Brain microvascular endothelial cell (primary cell): ENCODE measurements at regions not wholly inside any gene's neighbourhood (a gene's known extent, or its start where the extent isn't known, plus 50 kb on each side); places are given as distances from the start of the nearest gene placed in this dataset.

Experiments
- DNase-seq: peaks from one replicate; pipeline ENCODE4 v3.0.0-alpha.2; 2020
- H3K27ac ChIP-seq: fragments of 250-450 bp; sonication (Bioruptor Pico); 2 replicates; pipeline ENCODE4 v1.5.1; 2020; ENCODE audit warnings: mild to moderate bottlenecking, moderate library complexity
- H3K27me3 ChIP-seq: fragments of 250-450 bp; sonication (Bioruptor Pico); replicated peaks from 2 replicates; pipeline ENCODE4 v1.5.1; 2020; ENCODE audit warnings: mild to moderate bottlenecking
- H3K36me3 ChIP-seq: fragments of 250-450 bp; sonication (Bioruptor Pico); replicated peaks from 2 replicates; pipeline ENCODE4 v1.5.1; 2020; ENCODE audit warnings: mild to moderate bottlenecking
- H3K4me3 ChIP-seq: 2 replicates; pipeline ENCODE4 v1.5.1; 2011; ENCODE audit warnings: low read depth, mild to moderate bottlenecking, control low read depth, low read length, moderate library complexity
- CTCF ChIP-seq: IDR thresholded peaks from 2 replicates; pipeline ENCODE4 v1.5.1; 2011; ENCODE audit warnings: low read depth, mild to moderate bottlenecking, moderate library complexity, low read length, control low read depth, inconsistent platforms; ENCODE audit errors: missing control alignments
- in situ Hi-C: cut with HindIII; loops from 2 replicates; pipeline ENCODE4 v1.10.0; 2017; ENCODE audit warnings: low sequenced_read_pairs, low pct_ligation_motif_present

GRCh38 chr2:10981941-10982431 lies 70.3 kb downstream of the KCNF1 start:
- no peak for DNase-seq
- Histone ChIP-seq H3K27me3 (no peaks in the 10 kb centered on the region), H3K36me3 (no peaks in the 10 kb centered on the region), H3K4me3 (no peak overlapping the region), H3K27ac (no peak overlapping the region)
- no peak for TF ChIP-seq CTCF
- in situ Hi-C loops = no loop called here

DNA sequence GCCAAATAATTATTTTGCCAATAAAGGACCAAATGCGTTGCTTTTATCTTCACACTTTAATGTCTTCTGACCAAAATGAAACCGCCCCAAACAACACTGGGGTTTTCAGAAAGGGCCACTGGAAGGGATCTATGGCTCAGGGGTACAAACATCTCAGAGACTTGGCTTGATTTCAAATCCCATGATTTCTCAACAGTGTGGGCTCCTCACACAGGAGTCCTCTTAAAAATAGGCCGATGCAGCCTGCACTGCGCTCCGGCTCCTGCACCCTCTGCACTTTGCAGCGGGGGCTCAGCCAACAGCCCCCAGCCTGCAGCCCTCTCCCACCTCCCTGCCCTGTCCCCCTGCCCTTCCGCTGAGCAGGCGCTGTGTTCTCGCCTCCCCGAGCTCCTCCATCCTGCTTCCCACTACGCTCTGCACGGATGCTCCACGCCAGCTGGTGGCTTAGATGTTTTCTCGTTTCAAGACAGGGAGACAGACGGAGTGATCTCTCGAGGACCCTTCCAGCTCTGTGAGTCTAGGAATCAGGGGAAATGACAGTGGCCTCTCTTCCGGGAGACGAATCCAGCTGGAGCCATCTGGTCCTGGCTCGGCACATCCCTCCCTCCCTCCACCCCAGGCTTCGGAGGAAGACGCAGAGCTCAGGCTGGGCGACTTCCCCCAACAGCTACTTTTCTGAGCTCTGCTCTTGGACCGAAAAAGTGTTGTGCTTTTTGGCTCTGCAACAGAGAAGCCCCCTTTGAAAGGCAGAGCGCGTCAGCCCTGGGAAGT lies 71.4 kb downstream of the KCNF1 start:
- DNase-seq = no peak
- Histone ChIP-seq H3K4me3 (peak overlapping the region; percentile 17), H3K36me3 (no peaks in the 10 kb centered on the region), H3K27ac (no peak overlapping the region), H3K27me3 (no peaks in the 10 kb centered on the region)
- TF ChIP-seq CTCF = no peak
- in situ Hi-C loops = no loop called here

- in situ Hi-C loops = no loop called here
- Histone ChIP-seq H3K27me3 (no peaks in the 10 kb centered on the region), H3K27ac (no peak overlapping the region), H3K36me3 (no peaks in the 10 kb centered on the region), H3K4me3 (no peak overlapping the region)
- no peak for TF ChIP-seq CTCF
- DNase-seq = no peak
Measured at GRCh38 chr2:10983711-10984110, 72.0 kb downstream of the KCNF1 start.

DNA sequence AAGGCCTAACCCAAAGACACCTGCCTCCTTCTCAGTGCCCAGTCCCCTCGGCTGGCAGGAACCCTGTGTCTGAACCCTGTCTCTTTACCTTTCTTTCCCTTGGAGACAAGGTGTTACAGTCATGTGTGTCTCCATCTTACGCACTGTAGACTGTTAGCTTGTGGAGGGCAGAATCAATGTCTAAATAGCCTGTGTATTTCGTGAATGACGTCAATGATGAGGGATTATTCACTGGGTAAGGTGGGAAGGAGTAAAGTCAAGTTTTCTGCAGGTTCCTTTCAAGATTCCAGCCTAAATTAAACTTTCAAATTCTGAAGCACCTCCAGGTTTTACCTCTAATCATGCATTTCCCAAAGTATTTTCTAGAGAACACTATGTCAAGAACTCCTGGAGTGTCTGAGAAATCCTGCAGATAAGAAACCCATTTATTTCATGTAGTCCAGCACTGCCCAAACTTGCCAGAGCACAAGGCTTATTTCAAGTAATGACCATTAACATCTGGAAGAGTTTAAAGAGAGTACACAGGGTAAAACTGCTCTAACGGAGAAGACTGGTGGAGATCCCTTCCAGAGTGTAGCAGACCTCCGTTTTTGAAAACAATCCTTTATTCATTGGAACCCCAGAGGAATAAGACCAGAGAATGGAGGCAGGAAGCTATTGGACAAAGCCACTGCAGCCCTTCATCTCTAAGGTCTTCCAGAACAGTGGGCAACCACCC lies 72.8 kb downstream of the KCNF1 start:
- no peak for TF ChIP-seq CTCF
- Histone ChIP-seq H3K27me3 (no peaks in the 10 kb centered on the region), H3K27ac (no peak overlapping the region), H3K4me3 (no peak overlapping the region), H3K36me3 (no peaks in the 10 kb centered on the region)
- no peak for DNase-seq
- in situ Hi-C loops = no loop called here

DNA sequence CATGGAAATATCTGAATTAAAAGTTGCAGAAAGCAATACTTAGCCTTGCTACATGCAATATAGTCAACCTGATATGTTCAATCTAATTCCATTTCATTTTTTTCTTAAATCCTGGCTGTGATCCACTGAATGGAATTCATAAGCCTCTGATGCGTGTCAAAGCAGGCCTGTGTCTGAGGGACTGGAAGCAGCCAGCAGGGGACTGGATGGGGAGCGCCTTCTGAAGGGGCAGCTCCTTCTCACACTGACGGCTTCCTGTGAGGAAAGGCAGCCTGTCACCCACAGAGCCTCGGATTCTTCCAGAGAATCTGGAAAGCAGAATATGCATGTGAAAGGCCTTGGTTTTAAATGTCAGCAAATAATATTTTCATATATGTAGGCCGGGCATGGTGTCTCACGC lies 73.5 kb downstream of the KCNF1 start:
- Histone ChIP-seq H3K27me3 (no peaks in the 10 kb centered on the region), H3K36me3 (no peaks in the 10 kb centered on the region), H3K27ac (no peak overlapping the region), H3K4me3 (no peak overlapping the region)
- TF ChIP-seq CTCF = no peak
- DNase-seq = no peak
- in situ Hi-C loops = no loop called here
